ENCODE measurements at regions not wholly inside any gene's neighbourhood (a gene's known extent, or its start where the extent isn't known, plus 50 kb on each side); places are given as distances from the start of the nearest gene placed in this dataset.

DNA sequence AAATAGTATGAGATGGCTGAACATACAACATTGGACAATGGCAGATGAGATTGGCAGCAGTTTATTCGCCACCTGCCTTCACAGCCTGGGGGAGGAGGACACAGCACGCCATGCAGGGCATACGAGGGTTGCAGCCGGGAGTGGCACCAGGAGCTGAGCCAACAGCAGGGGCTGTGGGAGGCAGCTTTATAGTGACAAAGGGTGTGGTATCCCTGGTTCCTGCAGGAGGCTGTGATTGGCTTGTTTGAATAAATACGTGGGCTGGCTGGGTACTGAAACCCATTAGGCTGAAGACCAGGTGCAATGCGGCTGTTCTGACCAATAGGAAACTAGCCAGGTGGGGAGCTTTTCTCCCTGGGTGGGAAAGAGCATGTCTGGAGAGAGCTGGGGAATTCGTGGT lies 68.9 kb upstream of the LEP start:
- TF ChIP-seq RXRA (IDR thresholded peaks at IDR 0.05; ENCODE audit: borderline replicate concordance, low read depth) (no peak), CHD2 (IDR thresholded peaks at IDR 0.05; ENCODE audit: low read length, partially characterized antibody) (no peak), POLR2AphosphoS5 (IDR thresholded peaks at IDR 0.05; ENCODE audit: low read depth, low read length) (no peak), TAF1 (IDR thresholded peaks at IDR 0.05; ENCODE audit: borderline replicate concordance, low read depth, low read length) (no peak), GABPA (IDR thresholded peaks at IDR 0.05; ENCODE audit: low read depth) (no peak), YY1 (IDR thresholded peaks at IDR 0.05; ENCODE audit: low read depth) (no peak), TCF12 (IDR thresholded peaks at IDR 0.05) (no peak), RAD21 (IDR thresholded peaks at IDR 0.05; ENCODE audit: low read length) (no peak), RCOR1 (IDR thresholded peaks at IDR 0.05; ENCODE audit: low read length) (no peak), EZH2phosphoT487 (IDR thresholded peaks at IDR 0.05; ENCODE audit: borderline replicate concordance, low read depth) (no peak)
- TF ChIP-seq, protein P1, sequence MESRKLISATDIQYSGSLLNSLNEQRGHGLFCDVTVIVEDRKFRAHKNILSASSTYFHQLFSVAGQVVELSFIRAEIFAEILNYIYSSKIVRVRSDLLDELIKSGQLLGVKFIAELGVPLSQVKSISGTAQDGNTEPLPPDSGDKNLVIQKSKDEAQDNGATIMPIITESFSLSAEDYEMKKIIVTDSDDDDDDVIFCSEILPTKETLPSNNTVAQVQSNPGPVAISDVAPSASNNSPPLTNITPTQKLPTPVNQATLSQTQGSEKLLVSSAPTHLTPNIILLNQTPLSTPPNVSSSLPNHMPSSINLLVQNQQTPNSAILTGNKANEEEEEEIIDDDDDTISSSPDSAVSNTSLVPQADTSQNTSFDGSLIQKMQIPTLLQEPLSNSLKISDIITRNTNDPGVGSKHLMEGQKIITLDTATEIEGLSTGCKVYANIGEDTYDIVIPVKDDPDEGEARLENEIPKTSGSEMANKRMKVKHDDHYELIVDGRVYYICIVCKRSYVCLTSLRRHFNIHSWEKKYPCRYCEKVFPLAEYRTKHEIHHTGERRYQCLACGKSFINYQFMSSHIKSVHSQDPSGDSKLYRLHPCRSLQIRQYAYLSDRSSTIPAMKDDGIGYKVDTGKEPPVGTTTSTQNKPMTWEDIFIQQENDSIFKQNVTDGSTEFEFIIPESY (IDR thresholded peaks at IDR 0.05; ENCODE audit: borderline replicate concordance, low read depth): no peak
- TF ChIP-seq, protein P2, sequence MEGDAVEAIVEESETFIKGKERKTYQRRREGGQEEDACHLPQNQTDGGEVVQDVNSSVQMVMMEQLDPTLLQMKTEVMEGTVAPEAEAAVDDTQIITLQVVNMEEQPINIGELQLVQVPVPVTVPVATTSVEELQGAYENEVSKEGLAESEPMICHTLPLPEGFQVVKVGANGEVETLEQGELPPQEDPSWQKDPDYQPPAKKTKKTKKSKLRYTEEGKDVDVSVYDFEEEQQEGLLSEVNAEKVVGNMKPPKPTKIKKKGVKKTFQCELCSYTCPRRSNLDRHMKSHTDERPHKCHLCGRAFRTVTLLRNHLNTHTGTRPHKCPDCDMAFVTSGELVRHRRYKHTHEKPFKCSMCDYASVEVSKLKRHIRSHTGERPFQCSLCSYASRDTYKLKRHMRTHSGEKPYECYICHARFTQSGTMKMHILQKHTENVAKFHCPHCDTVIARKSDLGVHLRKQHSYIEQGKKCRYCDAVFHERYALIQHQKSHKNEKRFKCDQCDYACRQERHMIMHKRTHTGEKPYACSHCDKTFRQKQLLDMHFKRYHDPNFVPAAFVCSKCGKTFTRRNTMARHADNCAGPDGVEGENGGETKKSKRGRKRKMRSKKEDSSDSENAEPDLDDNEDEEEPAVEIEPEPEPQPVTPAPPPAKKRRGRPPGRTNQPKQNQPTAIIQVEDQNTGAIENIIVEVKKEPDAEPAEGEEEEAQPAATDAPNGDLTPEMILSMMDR (IDR thresholded peaks at IDR 0.05): no peak
- TF ChIP-seq, protein P3, sequence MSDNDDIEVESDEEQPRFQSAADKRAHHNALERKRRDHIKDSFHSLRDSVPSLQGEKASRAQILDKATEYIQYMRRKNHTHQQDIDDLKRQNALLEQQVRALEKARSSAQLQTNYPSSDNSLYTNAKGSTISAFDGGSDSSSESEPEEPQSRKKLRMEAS (IDR thresholded peaks at IDR 0.05; ENCODE audit: low read depth): no peak
